ENCODE measurements at regions not wholly inside any gene's neighbourhood (a gene's known extent, or its start where the extent isn't known, plus 50 kb on each side); places are given as distances from the start of the nearest gene placed in this dataset.

- TF ChIP-seq SPI1 (IDR thresholded peaks at IDR 0.05; ENCODE audit: borderline replicate concordance, insufficient read depth, low read depth, low read length) = no peak
- no peak for TF ChIP-seq BACH1 (IDR thresholded peaks at IDR 0.05; ENCODE audit: borderline replicate concordance)
- TF ChIP-seq TCF12 (IDR thresholded peaks at IDR 0.05; ENCODE audit: low read depth, low read length) = no peak
- no peak for TF ChIP-seq EZH2 (IDR thresholded peaks at IDR 0.05; ENCODE audit: borderline replicate concordance, control insufficient read depth, low read depth, low read length)
- TF ChIP-seq CBX3 (IDR thresholded peaks at IDR 0.05; ENCODE audit: borderline replicate concordance, low read depth) = no peak
Measured at GRCh38 chr2:236452238-236452637, 117.4 kb upstream of the ACKR3 start (continued).

GRCh38 chr2:236454076-236454475, 115.5 kb upstream of the ACKR3 start:
- no peaks in the 10 kb centered on the region for H4K20me1 ChIP-seq (ENCODE audit: control insufficient read depth, insufficient read depth)
- no peaks in the 10 kb centered on the region; a peak in 1 of 4 replicates for H3K27me3 ChIP-seq (replicated peaks in 1 of 2; ENCODE audit: control insufficient read depth in 2 of 2, insufficient read depth in 2 of 2, low read length in 1 of 2)
- no peak for FAIRE-seq
- no TSS peak for BruUV-seq (replicated peaks)
- no peaks in the 10 kb centered on the region for H3K79me2 ChIP-seq (ENCODE audit: control insufficient read depth, insufficient read depth, low read length)
- ChIA-PET SMC1A (ENCODE audit: uncharacterized antibody, unreplicated experiment) (interaction anchor here (2.6 kb wide), 1 partner anchor 116 kb away, joined by 9 read pairs; the partner anchor contains the start of gene ACKR3), POLR2A (no interaction called here), CTCF (interaction anchor here (1.4 kb wide), 1 partner anchor 116 kb away, joined by 3 read pairs; the partner anchor contains the start of gene ACKR3), RAD21 (ENCODE audit: unreplicated experiment) (interaction anchor here (1.0 to 1.7 kb wide), 2 partner anchors 115 to 607 kb away, joined by 3 to 5 read pairs; partner anchors contain the start of gene ACKR3)
- no peak overlapping the region for H3K4me2 ChIP-seq (ENCODE audit: control insufficient read depth, insufficient read depth)
- TF ChIP-seq ZNF207 (IDR thresholded peaks at IDR 0.05; ENCODE audit: borderline replicate concordance) = no peak
- no peak for TF ChIP-seq ZSCAN29 (IDR thresholded peaks at IDR 0.05)
- TF ChIP-seq BACH1 (IDR thresholded peaks at IDR 0.05; ENCODE audit: borderline replicate concordance) = no peak
- no peak for TF ChIP-seq HDAC6 (IDR thresholded peaks at IDR 0.05; ENCODE audit: unreplicated experiment)
- no peak for TF ChIP-seq SREBF1 (IDR thresholded peaks at IDR 0.05; ENCODE audit: low read length)
- TF ChIP-seq STAT1 (conservative IDR thresholded peaks at IDR 0.05) = no peak
- no peak for TF ChIP-seq ZBED1 (IDR thresholded peaks at IDR 0.05; ENCODE audit: borderline replicate concordance)
- no peak for TF ChIP-seq RAD21 (IDR thresholded peaks at IDR 0.05; ENCODE audit: insufficient read depth, low read depth, low read length)
- no peak for TF ChIP-seq RAD51 (IDR thresholded peaks at IDR 0.05)
- no peak for TF ChIP-seq SIX5 (IDR thresholded peaks at IDR 0.05; ENCODE audit: low read depth, low read length, severe bottlenecking)
- no peak for TF ChIP-seq RB1 (IDR thresholded peaks at IDR 0.05; ENCODE audit: borderline replicate concordance)
- no peak for TF ChIP-seq ZNF384 (IDR thresholded peaks at IDR 0.05; ENCODE audit: borderline replicate concordance, low read depth, low read length)
- no peak for TF ChIP-seq MAX (IDR thresholded peaks at IDR 0.05; ENCODE audit: low read depth, low read length)
- no peak for TF ChIP-seq MXI1 (IDR thresholded peaks at IDR 0.05; ENCODE audit: low read depth, low read length)
- TF ChIP-seq HDAC2 (IDR thresholded peaks at IDR 0.05) = no peak
- no peak for TF ChIP-seq RFX5 (IDR thresholded peaks at IDR 0.05; ENCODE audit: low read depth, low read length)
- TF ChIP-seq E2F8 (IDR thresholded peaks at IDR 0.05; ENCODE audit: low read depth, partially characterized antibody) = no peak
- no peak for TF ChIP-seq ATF7 (IDR thresholded peaks at IDR 0.05; ENCODE audit: low read depth)
- no peak overlapping the region for H3K27ac ChIP-seq (ENCODE audit: control insufficient read depth, insufficient read depth)
- no peak overlapping the region for H2AFZ ChIP-seq (ENCODE audit: control insufficient read depth, low read depth, low read length)
- intact Hi-C loops (cut with micrococcal nuclease; ENCODE audit: unreplicated experiment) = no loop called here
- ATAC-seq = no peak
- H3K36me3 ChIP-seq (ENCODE audit: control insufficient read depth in 2 of 2, insufficient read depth in 2 of 2, low read length in 1 of 2) = no peaks in the 10 kb centered on the region
- no peak for DNase-seq (ENCODE audit: low read depth, low spot score)
- WGBS (ENCODE audit: insufficient coverage, insufficient replicate concordance, low lambda C conversion rate, missing lambda C conversion rate) = 51% methylated on average over 10 of the region's 10 CpGs
- H3K4me3 ChIP-seq = no peak overlapping the region
- no peak overlapping the region for H3K9ac ChIP-seq (ENCODE audit: control insufficient read depth, insufficient read depth, low read length)
- no peaks in the 10 kb centered on the region for H3K4me1 ChIP-seq (ENCODE audit: control insufficient read depth, insufficient read depth, low read length)
- in situ Hi-C loops (cut with MboI) = no loop called here
- H3K9me3 ChIP-seq (replicated peaks; ENCODE audit: control insufficient read depth, insufficient read depth, low read length) = no peaks in the 10 kb centered on the region; the same call in 2 of the 3 replicates
